Thoracic aorta (tissue), 2 donors: ENCODE measurements at regions not wholly inside any gene's neighbourhood (a gene's known extent, or its start where the extent isn't known, plus 50 kb on each side); places are given as distances from the start of the nearest gene placed in this dataset.

ENCODE experiments used
- ATAC-seq: fragments of 150-250 bp; one replicate; pipeline ENCODE4 v1.8.0; 2017; ENCODE audit warnings: low read depth; ENCODE audit not compliant: insufficient number of reproducible peaks, low FRiP score
- DNase-seq: peaks from one replicate; pipeline ENCODE4 v3.0.0-alpha.2; 2020; ENCODE audit warnings: low spot score
- H3K27ac ChIP-seq, 2 donors: fragments of 200-600 bp; sonication (generic); 1 replicate in 1 of 2; 2 replicates in 1 of 2; pipeline ENCODE4 v1.5.1; 2016; ENCODE audit warnings: mild to moderate bottlenecking in 2 of 2, moderate library complexity in 2 of 2
- H3K27me3 ChIP-seq: fragments of 200-600 bp; sonication (generic); replicated peaks from 2 replicates; pipeline ENCODE4 v1.6.0; 2016; ENCODE audit warnings: mild to moderate bottlenecking; ENCODE audit not compliant: insufficient read depth
- H3K36me3 ChIP-seq: fragments of 200-600 bp; sonication (generic); one replicate; pipeline ENCODE4 v1.5.1; 2016
- H3K4me1 ChIP-seq, 2 donors: fragments of 200-600 bp; sonication (generic); 1 replicate in 1 of 2; 2 replicates in 1 of 2; pipeline versions ENCODE4 v1.5.1 to v1.6.0; 2016; ENCODE audit warnings: low read depth in 2 of 2, mild to moderate bottlenecking in 1 of 2; ENCODE audit not compliant: control insufficient read depth in 1 of 2
- H3K4me3 ChIP-seq: fragments of 200-600 bp; sonication (generic); 2 replicates; pipeline ENCODE4 v1.5.1; 2016; ENCODE audit warnings: mild to moderate bottlenecking
- H3K9me3 ChIP-seq: fragments of 200-600 bp; sonication (generic); 2 replicates; pipeline ENCODE4 v1.5.1; 2016
- TF ChIP-seq, protein P1 (sequence below): fragments of 200-600 bp; sonication (generic); IDR thresholded peaks from one replicate; pipeline ENCODE4 v1.5.1; 2019; ENCODE audit warnings: antibody characterized with exemption

GRCh38 chr16:14360326-14361037 lies 269.6 kb downstream of the PARN start:
- no peaks in the 10 kb centered on the region for H3K9me3 ChIP-seq
- no peak overlapping the region for H3K4me3 ChIP-seq
- TF ChIP-seq, protein P1, sequence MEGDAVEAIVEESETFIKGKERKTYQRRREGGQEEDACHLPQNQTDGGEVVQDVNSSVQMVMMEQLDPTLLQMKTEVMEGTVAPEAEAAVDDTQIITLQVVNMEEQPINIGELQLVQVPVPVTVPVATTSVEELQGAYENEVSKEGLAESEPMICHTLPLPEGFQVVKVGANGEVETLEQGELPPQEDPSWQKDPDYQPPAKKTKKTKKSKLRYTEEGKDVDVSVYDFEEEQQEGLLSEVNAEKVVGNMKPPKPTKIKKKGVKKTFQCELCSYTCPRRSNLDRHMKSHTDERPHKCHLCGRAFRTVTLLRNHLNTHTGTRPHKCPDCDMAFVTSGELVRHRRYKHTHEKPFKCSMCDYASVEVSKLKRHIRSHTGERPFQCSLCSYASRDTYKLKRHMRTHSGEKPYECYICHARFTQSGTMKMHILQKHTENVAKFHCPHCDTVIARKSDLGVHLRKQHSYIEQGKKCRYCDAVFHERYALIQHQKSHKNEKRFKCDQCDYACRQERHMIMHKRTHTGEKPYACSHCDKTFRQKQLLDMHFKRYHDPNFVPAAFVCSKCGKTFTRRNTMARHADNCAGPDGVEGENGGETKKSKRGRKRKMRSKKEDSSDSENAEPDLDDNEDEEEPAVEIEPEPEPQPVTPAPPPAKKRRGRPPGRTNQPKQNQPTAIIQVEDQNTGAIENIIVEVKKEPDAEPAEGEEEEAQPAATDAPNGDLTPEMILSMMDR = no peak
- H3K36me3 ChIP-seq = no peaks in the 10 kb centered on the region
- no peak for ATAC-seq
- DNase-seq = no peak
- no peak overlapping the region for H3K27ac ChIP-seq
- peaks cover 0 to 3% of the 10 kb centered on the region in 2 donors for H3K4me1 ChIP-seq
- H3K27me3 ChIP-seq = no peaks in the 10 kb centered on the region

GRCh38 chr16:14358697-14359305 lies 271.3 kb downstream of the PARN start:
- H3K4me3 ChIP-seq = no peak overlapping the region
- no peaks in the 10 kb centered on the region for H3K9me3 ChIP-seq
- no peak overlapping the region for H3K27ac ChIP-seq
- H3K36me3 ChIP-seq = no peaks in the 10 kb centered on the region
- DNase-seq = no peak
- peaks cover 0 to 3% of the 10 kb centered on the region in 2 donors for H3K4me1 ChIP-seq
- TF ChIP-seq, protein P1 = no peak
- no peak for ATAC-seq
- H3K27me3 ChIP-seq = no peaks in the 10 kb centered on the region

- no peaks in the 10 kb centered on the region for H3K9me3 ChIP-seq
- no peaks in the 10 kb centered on the region for H3K4me1 ChIP-seq
- no peak overlapping the region for H3K4me3 ChIP-seq
- ATAC-seq (no peak), DNase-seq (no peak)
- TF ChIP-seq, protein P1 = no peak
- no peak overlapping the region for H3K27ac ChIP-seq
- H3K27me3 ChIP-seq = no peaks in the 10 kb centered on the region
- H3K36me3 ChIP-seq = no peaks in the 10 kb centered on the region
These were observed 272.7 kb downstream of the PARN start for GRCh38 chr16:14357328-14357727.

- no peaks in the 10 kb centered on the region for H3K36me3 ChIP-seq
- no peaks in the 10 kb centered on the region for H3K9me3 ChIP-seq
- H3K4me3 ChIP-seq = no peak overlapping the region
- H3K4me1 ChIP-seq = no peaks in the 10 kb centered on the region
- no peak overlapping the region for H3K27ac ChIP-seq
- H3K27me3 ChIP-seq = no peaks in the 10 kb centered on the region
- DNase-seq (no peak), ATAC-seq (no peak)
- TF ChIP-seq, protein P1 = no peak
These were observed 274.0 kb downstream of the PARN start for GRCh38 chr16:14356064-14356463.

DNA sequence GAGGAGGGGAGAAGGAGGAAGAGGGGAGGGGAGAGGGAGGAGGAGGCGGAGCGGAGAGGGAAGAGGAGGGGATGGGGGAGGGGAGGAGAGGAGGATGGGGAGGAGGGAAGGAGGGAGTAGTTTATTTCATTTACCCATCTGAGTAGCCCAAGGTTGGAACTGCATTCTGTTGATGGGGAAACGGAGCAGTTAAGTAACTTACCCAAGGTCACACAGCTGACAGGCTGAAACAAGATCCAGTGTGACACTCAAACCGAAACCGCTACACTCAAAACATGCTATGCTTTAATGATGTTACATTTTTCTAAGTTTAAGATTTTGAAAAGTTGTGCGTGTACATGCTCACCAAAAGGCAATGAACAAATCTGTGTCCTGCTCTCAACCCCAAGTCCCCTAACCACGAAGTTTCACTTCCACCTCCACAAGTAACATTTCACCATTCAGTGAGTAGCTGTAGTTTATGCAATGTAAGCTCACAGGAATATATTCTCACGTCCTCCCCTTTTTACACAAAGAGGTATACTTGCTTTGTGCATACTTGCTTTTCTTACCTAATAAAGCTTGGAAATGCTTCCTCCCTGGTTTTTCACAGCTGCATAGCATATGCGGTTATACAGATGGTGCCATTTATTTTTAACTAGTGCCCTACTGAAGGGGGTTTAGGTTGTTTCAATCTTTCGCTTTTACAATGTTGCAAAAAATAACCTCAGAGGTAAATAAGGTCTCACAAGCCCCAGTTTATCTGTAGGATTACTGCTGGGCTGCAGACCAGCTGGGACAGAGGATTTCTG lies 275.3 kb downstream of the PARN start:
- H3K4me1 ChIP-seq = no peaks in the 10 kb centered on the region
- no peak for ATAC-seq
- TF ChIP-seq, protein P1 = no peak
- no peak for DNase-seq
- H3K4me3 ChIP-seq = peak overlapping the region; percentile 14
- H3K9me3 ChIP-seq = no peaks in the 10 kb centered on the region
- no peak overlapping the region for H3K27ac ChIP-seq
- H3K36me3 ChIP-seq = no peaks in the 10 kb centered on the region
- no peaks in the 10 kb centered on the region for H3K27me3 ChIP-seq
